OCI-LY7 (cell line): ENCODE measurements at regions not wholly inside any gene's neighbourhood (a gene's known extent, or its start where the extent isn't known, plus 50 kb on each side); places are given as distances from the start of the nearest gene placed in this dataset.

ENCODE experiments used
- CTCF ChIP-seq: fragments of 200-600 bp; sonication (generic); conservative IDR thresholded peaks from 2 replicates; pipeline ENCODE4 v1.5.1; 2014; ENCODE audit warnings: mild to moderate bottlenecking, antibody characterized with exemption, low read length, moderate library complexity, mixed read lengths
- EZH2phosphoT487 ChIP-seq: fragments of 200-600 bp; sonication (generic); IDR thresholded peaks from 2 replicates; pipeline ENCODE4 v1.6.1; 2018; ENCODE audit warnings: low read depth, borderline replicate concordance, mild to moderate bottlenecking, mixed run types, antibody characterized with exemption, low read length, moderate library complexity, mixed read lengths

DNA sequence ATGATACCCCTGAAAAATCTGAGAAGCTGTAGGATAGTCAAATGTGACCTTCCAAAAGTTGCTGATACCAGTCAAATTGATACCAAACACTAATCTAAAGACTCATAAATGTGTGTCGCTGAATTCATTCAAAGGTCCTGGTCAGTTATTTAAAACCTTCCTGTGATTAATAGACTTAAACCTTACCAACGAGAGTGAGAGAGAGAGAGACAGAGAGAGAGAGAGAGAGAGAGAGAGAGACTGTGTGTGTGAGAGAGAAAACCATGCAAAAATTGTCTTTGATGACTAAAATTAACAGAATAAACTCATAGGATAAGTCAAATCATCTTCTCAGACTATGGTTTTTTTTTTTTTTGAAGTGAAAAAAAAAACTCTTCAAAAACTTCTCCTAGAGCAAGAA, 370.9 kb upstream of the HS3ST5 start:
- TF ChIP-seq CTCF = no peak
- no peak for TF ChIP-seq EZH2phosphoT487
